ENCODE measurements at regions not wholly inside any gene's neighbourhood (a gene's known extent, or its start where the extent isn't known, plus 50 kb on each side); places are given as distances from the start of the nearest gene placed in this dataset.

DNA sequence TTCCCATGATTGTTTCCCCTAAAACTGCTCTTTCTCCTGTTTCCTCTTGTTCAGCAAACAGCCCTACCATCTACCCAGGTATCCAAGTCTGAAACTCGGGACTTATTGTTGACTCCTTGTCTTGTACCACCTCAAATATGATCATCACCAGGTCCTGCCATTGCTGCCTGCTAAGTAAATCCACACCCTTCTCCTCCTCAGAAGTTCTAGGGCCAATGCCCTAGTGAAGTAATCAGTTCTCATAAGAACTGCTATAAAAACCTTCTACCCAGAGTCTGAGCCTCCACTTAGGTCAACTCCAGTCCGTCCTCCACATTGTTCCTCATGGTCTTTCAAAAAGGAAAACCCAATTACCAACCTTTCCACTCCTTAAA is 77.0 kb upstream of the IL12A start:
- TF ChIP-seq, protein P1, sequence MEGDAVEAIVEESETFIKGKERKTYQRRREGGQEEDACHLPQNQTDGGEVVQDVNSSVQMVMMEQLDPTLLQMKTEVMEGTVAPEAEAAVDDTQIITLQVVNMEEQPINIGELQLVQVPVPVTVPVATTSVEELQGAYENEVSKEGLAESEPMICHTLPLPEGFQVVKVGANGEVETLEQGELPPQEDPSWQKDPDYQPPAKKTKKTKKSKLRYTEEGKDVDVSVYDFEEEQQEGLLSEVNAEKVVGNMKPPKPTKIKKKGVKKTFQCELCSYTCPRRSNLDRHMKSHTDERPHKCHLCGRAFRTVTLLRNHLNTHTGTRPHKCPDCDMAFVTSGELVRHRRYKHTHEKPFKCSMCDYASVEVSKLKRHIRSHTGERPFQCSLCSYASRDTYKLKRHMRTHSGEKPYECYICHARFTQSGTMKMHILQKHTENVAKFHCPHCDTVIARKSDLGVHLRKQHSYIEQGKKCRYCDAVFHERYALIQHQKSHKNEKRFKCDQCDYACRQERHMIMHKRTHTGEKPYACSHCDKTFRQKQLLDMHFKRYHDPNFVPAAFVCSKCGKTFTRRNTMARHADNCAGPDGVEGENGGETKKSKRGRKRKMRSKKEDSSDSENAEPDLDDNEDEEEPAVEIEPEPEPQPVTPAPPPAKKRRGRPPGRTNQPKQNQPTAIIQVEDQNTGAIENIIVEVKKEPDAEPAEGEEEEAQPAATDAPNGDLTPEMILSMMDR (optimal IDR thresholded peaks at IDR 0.05 in 1 of 3, IDR thresholded peaks at IDR 0.05 in 1 of 3, conservative IDR thresholded peaks at IDR 0.05 in 1 of 3; ENCODE audit: extremely low read depth in 1 of 3, insufficient read depth in 2 of 3, low read length in 3 of 3) = no peak
- TF ChIP-seq EZH2 (IDR thresholded peaks at IDR 0.05; ENCODE audit: low read length) = no peak
